Breast epithelium (tissue), 3 donors: ENCODE measurements at regions not wholly inside any gene's neighbourhood (a gene's known extent, or its start where the extent isn't known, plus 50 kb on each side); places are given as distances from the start of the nearest gene placed in this dataset.

Experiments used
- POLR2A ChIP-seq: fragments of 450-650 bp; IDR thresholded peaks from one replicate; pipeline ENCODE4 v1.6.1; 2016; ENCODE audit warnings: antibody characterized with exemption, mild to moderate bottlenecking, moderate library complexity
- POLR2AphosphoS5 ChIP-seq, 3 donors: sonication (generic); formaldehyde crosslinking; IDR thresholded peaks; one replicate each; pipeline ENCODE4 v1.6.1; 2017; ENCODE audit warnings: antibody characterized with exemption in 3 of 3
- TF ChIP-seq, protein P1 (sequence below), 3 donors: fragments of 450-650 bp; IDR thresholded peaks; one replicate each; pipeline ENCODE4 v1.5.1; 2016 to 2017; ENCODE audit warnings: antibody characterized with exemption in 3 of 3, mild to moderate bottlenecking in 3 of 3, moderate library complexity in 3 of 3

- TF ChIP-seq, protein P1, sequence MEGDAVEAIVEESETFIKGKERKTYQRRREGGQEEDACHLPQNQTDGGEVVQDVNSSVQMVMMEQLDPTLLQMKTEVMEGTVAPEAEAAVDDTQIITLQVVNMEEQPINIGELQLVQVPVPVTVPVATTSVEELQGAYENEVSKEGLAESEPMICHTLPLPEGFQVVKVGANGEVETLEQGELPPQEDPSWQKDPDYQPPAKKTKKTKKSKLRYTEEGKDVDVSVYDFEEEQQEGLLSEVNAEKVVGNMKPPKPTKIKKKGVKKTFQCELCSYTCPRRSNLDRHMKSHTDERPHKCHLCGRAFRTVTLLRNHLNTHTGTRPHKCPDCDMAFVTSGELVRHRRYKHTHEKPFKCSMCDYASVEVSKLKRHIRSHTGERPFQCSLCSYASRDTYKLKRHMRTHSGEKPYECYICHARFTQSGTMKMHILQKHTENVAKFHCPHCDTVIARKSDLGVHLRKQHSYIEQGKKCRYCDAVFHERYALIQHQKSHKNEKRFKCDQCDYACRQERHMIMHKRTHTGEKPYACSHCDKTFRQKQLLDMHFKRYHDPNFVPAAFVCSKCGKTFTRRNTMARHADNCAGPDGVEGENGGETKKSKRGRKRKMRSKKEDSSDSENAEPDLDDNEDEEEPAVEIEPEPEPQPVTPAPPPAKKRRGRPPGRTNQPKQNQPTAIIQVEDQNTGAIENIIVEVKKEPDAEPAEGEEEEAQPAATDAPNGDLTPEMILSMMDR (IDR thresholded peaks at IDR 0.05) = no peak
- TF ChIP-seq POLR2AphosphoS5 (IDR thresholded peaks at IDR 0.05) = no peak
- TF ChIP-seq POLR2A = no peak
Measured at GRCh38 chr5:117682416-117682815, 1107.8 kb upstream of the SEMA6A start.
